GM19035 (cell line): ENCODE measurements at regions not wholly inside any gene's neighbourhood (a gene's known extent, or its start where the extent isn't known, plus 50 kb on each side); places are given as distances from the start of the nearest gene placed in this dataset.

Source experiments
- ATAC-seq: cut with Tn5 transposase; IDR thresholded peaks from one replicate; pipeline ENCODE4 v1.9.1; 2021; ENCODE audit not compliant: unreplicated experiment

DNA sequence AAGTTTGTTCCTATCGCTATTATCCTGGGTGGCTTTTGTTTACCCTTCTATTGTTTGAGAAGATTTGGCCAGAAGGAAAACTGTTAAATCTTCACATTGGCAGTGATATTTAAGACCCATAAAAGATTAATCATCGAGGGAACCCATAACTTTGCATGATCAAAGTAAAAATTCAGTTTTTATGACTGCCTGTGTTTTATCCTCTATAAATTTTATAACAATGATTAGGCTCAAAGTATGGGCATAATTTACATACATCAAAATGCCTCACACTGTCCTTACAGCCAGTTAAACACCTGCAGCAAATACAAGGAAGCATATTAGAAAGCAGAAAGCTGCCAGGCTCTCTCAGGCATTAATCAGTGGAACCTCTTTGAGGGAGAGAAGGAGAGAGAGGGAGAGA lies 289.1 kb downstream of the ICOS start:
- no peak for ATAC-seq

DNA sequence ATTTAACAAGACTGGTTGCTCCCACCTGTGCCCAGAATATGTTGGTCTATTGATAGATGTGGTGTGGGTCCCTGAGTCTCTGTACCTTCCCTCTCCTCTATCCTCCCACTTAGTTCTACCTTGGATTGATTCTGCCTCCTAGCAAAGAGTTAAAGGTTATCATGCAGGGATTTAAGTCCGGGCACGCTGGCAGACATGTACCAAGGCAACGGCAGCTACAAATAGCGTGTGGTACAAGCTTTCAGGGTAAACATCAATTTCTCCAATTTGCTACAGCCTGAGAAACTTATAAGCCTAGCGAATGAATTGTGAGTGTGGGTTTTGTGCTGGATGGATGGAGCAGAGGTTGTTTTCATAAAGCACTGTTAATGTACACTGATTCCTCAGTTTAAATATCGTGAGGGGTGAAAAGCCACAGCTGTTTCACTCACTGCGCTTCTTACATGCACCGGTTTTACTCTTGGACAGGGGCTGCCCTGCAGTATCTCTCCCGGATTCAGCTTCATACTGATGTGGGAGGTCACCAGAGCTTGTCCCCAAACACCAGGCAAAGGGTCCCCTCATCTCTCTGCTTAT lies 289.8 kb downstream of the ICOS start:
- no peak for ATAC-seq

DNA sequence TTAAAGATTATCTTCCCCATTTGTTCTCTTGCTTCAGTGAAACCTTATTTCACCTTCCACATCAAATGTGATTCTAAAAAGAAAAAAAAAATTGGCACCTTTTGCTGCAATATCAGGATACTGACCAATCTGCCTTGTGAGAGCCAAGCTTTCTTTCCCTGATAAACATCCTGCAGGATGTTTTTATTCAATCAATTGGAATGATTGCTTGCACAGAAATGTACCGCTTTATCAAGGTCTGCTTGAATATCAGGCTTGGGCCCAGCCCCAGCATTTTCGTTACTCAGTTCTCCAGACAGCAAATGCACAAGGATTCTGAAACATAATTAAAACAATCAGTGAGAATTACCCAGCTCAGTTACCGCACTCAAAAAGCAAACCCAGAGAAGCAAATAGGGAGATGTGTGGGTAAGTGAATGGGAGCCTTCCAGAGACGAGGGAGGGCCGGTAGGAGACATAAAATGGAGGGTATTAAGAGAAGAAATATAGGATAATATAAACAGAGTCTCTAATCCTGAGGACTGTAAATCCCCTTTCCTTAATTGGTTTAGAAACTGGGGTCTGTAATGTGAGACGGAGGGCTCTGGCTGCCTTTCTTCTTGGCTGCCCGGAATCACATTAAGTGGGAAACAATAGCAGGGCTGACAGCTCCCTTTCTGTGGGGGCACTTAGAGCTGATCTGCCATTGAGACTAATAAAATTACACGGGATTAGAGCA lies 291.8 kb downstream of the ICOS start:
- no peak for ATAC-seq

- no peak for ATAC-seq
Observed at GRCh38 chr2:204234248-204234647, 297.7 kb downstream of the ICOS start.

DNA sequence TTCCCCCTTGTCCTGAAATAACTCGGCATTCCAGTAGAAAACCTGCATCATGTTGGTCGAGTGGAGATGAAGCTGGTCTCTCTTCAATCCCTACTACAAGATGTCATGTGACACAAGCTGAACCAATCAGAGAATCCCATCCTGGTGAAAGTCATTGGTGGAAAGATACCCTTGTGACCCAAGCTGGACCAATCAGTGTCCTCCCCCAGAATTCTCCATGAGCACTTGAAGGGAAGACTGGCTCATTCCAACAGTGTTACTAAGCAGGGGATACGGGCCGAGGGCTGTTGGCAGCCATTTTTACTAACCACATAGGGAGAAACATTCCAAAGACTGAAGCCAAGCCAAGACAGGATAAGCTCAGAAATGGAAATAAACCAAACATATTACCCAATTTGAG lies 298.3 kb downstream of the ICOS start:
- no peak for ATAC-seq

DNA sequence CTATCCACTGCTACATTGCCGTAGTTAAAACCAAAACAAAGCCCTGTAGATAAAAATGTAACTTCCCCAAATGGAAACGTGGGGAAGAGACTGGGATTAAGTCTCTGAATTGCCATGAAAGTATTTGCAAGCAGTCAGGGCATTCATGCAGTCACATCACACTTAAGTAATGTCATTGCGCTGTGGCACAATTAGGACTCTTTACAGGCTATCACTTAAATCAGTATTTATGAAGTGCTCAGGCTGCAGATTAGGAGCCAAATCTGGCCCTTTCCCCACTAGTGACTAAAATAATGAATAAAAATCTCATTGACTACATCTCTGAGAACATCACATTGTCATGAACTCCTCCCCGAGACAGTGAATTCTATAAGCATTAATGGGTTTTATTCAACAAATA lies 300.9 kb downstream of the ICOS start:
- ATAC-seq: no peak

- ATAC-seq: no peak
Observed at GRCh38 chr2:204239411-204240165, 303.0 kb downstream of the ICOS start.

DNA sequence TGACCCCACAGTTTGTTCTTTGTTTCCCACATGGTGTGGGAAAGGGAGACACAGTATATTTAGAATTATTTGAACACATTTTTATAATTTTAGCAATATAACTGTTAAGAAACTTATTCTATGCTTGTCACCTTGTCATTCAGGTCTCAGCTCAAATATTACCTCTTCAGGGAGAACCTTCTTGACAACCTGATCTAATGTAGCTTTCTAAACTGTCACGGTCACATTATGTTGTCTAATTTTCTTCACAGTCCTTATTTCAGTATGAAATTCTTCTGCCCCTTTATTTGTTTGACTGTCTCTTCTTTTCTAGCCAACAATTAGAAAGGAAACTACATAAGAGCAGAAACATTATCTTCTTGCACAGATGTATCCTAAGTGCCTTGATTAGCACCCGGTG lies 304.3 kb upstream of the PARD3B start:
- ATAC-seq: no peak

DNA sequence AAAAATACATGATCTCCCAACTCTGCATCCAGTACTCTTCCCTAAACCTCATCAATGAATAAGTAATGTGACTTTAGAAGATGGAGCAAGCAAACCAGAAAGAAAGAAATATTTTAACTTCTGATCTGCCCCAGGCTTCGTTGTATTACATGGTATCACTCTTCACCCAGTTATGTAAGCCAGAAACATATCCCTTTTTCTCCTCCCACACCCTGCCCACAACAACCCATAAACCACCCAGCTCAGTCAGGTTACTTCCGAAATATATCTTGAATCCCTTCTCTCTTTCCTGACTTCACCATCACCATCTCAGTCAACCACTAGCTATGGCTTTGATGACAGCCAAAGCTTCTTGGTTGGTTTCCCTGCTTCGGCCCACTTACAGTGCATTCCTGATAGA lies 295.8 kb upstream of the PARD3B start:
- no peak for ATAC-seq

DNA sequence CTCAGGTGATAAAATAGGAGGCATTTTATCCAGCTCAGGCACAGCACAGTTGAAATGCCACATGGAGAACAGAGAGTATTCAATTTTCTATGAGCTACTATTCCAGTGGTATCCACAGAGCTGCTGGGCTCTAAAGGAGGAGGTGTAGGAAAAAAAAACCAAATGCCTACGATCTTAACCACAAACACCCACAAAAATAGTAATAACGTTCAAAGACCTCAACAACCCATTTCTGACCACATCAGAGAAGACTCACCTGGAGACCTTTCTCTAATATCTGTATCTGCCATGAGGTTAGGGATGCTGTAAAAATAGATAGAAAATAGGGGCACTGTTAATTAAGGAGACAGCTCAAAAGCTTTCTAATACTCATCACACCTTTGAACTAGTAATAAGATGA lies 294.6 kb upstream of the PARD3B start:
- ATAC-seq: no peak

DNA sequence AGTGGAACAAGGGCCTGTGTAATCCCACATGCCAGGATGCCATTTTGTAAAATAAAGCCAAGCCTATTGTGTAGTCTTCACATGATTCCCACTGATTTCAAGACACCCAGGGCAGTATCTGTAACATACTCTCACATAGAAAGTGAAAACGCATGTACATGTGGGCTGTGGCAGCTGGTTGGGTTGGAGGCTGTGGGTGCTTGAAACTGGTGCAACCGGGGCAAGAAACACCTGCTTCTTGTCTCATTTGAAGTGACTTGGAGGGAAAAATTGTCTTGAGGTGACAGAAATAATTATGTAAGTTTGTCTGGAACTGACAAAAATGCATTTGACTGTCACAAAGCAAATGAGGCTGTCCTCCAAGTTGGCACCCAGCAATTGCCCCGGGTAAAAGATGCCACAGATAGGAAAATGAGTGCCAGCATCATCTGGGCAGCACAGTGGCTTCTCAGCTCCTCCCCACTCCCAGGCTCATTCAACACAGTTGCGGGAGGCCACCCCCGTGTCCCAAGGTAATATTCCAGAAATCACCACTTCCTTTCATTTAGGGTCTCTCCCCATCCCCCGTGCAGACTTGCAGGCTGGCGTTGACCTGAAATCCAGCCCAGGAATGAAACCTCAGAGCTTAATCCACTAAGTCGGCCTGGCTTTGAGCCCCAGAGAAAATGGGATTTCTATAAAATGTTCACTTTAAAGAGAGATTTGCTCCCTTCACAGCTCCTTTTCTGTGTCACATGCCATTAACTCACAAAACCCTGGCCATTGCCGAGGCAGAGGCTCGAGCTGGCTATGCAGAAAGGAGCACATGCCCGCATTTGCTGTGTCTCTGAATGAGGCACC lies 293.9 kb upstream of the PARD3B start:
- ATAC-seq: no peak

DNA sequence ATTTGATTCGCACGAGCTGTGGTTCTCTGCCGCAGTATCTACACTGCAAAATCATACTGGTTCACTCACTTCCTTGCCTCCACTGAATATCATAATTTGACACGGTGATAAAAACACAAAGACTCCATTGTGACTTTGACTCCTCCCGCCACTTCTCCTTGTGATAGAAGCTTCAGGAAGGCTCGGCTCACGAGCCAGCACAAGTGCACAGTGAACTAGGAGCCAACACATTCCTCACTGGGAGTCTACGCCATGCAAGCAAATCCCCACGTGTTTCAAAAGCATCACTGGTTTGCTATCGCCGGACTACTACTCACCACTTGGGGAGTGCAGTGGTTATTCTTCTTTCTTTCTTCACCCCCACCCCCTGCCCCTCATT lies 293.3 kb upstream of the PARD3B start:
- ATAC-seq: no peak

DNA sequence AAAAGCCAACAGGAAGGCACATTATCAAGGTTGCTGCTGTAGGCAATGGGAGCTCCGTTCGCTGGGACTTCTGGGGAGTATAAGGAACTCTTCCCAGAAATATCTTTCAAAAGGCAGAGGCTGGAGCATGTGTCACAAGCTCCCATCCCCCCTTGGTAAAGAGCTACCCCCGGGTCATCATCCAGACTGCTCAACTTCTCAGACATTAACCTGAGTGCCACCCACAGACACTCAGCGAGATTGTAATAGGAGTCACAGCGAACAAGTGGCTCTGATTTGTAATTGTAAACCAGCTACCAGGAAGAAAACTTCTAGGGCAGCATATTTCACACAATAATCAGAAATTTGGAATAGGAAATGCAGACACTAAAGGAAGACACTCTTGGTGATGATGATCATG lies 290.2 kb upstream of the PARD3B start:
- no peak for ATAC-seq

- ATAC-seq: no peak
Observed at GRCh38 chr2:204255526-204255925, 289.7 kb upstream of the PARD3B start.

DNA sequence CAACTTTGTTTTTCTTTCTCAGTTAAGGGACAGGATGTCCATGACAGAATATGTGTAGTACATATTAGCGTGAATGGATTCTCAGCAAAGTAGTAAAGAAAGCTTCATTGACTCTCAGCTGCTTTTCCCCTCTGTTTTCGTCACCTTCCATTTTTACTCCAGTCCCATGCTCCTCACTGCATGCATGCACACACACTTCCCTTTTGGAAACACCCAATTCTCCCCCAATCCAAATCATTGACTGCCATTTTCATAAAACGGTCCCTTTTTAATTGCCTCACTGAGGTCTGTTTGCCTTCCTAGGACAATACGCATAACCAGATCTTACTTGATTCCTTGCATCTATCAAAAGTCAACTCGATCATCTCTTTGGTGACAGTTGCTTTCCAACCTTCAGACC lies 287.5 kb upstream of the PARD3B start:
- no peak for ATAC-seq

DNA sequence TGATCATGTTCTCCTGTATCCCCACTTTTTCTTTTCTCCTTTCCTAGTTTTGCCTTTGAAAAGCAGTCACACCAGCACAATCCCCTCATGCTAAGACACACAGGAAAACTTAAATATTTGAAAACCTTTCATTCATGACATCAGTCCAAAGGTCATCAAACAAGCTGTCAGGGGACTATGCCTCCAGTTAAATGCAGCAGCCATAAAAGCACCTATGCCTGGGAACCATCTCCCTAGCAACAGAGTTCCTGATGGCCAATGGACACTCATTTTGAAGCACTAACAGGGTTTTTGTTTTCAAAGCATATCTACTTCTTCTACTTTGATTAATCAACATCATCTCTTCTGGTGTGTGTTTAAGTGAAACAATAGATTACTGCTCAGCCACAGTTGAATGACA lies 286.4 kb upstream of the PARD3B start:
- no peak for ATAC-seq

GRCh38 chr2:204260162-204260877 lies 285.0 kb upstream of the PARD3B start:
- ATAC-seq: peak; percentile 80

DNA sequence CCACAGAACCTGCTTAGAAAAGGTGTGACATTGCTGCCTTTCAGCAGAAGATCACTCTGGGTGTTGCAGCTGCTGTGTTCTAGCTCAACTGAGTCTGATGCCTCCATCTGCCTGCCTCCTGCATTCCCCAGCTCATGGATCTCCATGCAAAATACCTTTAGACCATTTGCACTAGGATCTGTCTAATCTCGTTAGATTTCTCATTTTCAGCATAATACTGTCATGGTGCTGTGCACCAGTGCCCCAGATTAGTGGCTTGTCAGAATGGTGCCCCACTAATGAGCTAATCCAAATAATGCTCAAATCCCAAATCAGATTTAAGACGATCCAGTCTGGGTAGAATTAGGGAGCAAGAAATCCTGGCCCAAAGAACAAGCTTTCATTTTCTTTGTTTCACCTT lies 284.4 kb upstream of the PARD3B start:
- no peak for ATAC-seq

DNA sequence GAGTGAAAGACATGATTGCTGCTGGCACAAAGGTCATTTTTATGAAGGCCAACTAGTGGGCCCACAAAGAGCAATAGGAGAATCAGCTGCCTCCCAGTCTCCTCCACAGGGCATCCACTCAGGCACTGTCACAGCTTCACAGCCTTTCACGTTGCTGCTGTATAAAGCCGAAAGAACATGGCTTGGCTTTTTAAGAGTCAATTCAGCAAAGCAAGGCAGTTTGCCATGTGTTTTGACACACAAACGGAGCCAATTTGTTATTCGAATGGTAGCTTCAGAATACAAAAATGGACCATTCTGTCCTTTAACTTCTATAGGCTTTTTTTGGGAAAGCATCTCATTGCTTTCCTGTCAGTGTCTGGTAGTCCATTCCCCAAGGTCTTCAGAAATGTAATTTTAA lies 283.4 kb upstream of the PARD3B start:
- ATAC-seq: no peak

DNA sequence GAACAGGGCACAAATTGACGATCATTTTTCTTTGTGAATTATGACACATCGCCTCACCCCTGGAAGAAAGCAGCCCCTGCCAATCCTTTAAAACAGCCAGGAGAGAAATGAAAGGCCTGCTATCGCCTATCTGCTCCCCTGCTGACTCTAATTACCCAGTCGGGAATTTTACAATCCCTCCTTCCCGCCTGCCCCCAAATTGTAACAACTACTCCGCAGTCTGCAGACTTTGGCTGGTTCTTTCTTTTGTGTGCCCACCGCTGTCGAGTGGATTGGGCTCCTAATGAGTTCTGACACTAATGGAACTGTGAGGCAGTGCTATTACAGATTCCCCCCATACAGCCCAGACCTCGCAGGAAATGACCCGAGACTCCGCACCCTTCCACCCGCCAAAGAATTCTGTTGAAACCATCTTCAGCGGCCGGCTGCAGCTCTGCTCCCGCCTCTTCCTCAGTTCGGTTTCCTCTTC lies 281.2 kb upstream of the PARD3B start:
- no peak for ATAC-seq

DNA sequence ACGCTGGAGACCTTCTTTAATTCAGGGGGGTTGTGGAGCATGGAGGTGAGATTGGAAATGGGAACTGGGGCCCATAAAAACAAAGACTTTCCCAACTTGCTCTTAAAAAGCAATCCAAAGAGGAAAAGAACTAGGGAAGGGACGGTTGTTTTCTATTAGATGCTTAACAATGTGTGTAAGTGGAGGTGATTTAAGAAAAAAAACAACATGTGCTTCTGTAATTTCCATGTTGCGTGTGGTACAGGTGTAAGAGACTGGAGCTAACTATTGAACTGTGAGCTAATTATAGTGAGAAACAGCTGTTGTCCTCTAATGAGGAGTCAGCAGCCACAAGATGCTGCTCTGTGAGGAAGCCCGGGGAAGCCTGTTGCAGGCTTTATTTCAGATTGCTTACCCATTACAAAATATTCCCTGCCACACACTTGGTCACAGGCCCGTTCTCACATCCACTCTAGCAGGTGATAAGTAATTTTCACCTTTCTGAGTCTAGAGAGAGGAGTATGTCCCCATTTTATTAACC lies 280.6 kb upstream of the PARD3B start:
- no peak for ATAC-seq
